Right atrium auricular region (tissue), 2 donors: ENCODE measurements at regions not wholly inside any gene's neighbourhood (a gene's known extent, or its start where the extent isn't known, plus 50 kb on each side); places are given as distances from the start of the nearest gene placed in this dataset.

Source experiments
- DNase-seq: peaks from one replicate; pipeline ENCODE4 v3.0.0-alpha.2; 2019; ENCODE audit warnings: low spot score
- H3K27ac ChIP-seq, 2 donors: fragments of 200-600 bp; sonication (generic); 1 replicate in 1 of 2; 2 replicates in 1 of 2; pipeline ENCODE4 v1.5.1; 2016 to 2019
- H3K27me3 ChIP-seq, 2 donors: fragments of 200-600 bp; sonication (generic); one replicate each; pipeline versions ENCODE4 v1.5.1 to v1.6.0; 2017 to 2019
- H3K36me3 ChIP-seq: fragments of 200-600 bp; sonication (generic); one replicate; pipeline ENCODE4 v1.5.1; 2016
- H3K4me1 ChIP-seq, 2 donors: fragments of 200-600 bp; sonication (generic); one replicate each; pipeline versions ENCODE4 v1.5.1 to v1.6.0; 2017 to 2019
- H3K4me3 ChIP-seq, 2 donors: fragments of 200-600 bp; sonication (generic); 1 replicate in 1 of 2; 2 replicates in 1 of 2; pipeline ENCODE4 v1.5.1; 2017 to 2019; ENCODE audit warnings: mild to moderate bottlenecking in 1 of 2, moderate library complexity in 1 of 2
- H3K9me3 ChIP-seq, 2 donors: fragments of 200-600 bp; sonication (generic); one replicate each; pipeline ENCODE4 v1.5.1; 2019
- CTCF ChIP-seq, 2 donors: fragments of 200-600 bp; sonication (generic); IDR thresholded peaks; one replicate each; pipeline ENCODE4 v1.5.1; 2019; ENCODE audit warnings: antibody characterized with exemption in 2 of 2

GRCh38 chr2:18677280-18677679 lies 87.9 kb upstream of the NT5C1B start:
- no peaks in the 10 kb centered on the region for H3K4me1 ChIP-seq
- no peaks in the 10 kb centered on the region for H3K27me3 ChIP-seq
- no peak overlapping the region for H3K27ac ChIP-seq
- no peak overlapping the region for H3K4me3 ChIP-seq
- DNase-seq: no peak
- H3K9me3 ChIP-seq: peaks cover 0 to 18% of the 10 kb centered on the region in 2 donors
- no peak for TF ChIP-seq CTCF (IDR thresholded peaks at IDR 0.05)
- H3K36me3 ChIP-seq: no peaks in the 10 kb centered on the region

GRCh38 chr2:18674309-18674708 lies 84.9 kb upstream of the NT5C1B start:
- Histone ChIP-seq H3K27me3 (no peaks in the 10 kb centered on the region), H3K9me3 (peaks cover 0 to 18% of the 10 kb centered on the region in 2 donors), H3K4me3 (no peak overlapping the region), H3K27ac (no peak overlapping the region), H3K36me3 (no peaks in the 10 kb centered on the region), H3K4me1 (no peaks in the 10 kb centered on the region)
- TF ChIP-seq CTCF (IDR thresholded peaks at IDR 0.05): no peak
- DNase-seq: no peak

- Histone ChIP-seq H3K4me3 (no peak overlapping the region), H3K27me3 (no peaks in the 10 kb centered on the region)
- TF ChIP-seq CTCF (IDR thresholded peaks at IDR 0.05): no peak
Observed at GRCh38 chr2:18671363-18671762, 82.0 kb upstream of the NT5C1B start.

GRCh38 chr2:18668221-18668620 lies 78.9 kb upstream of the NT5C1B start:
- Histone ChIP-seq H3K27me3 (no peaks in the 10 kb centered on the region), H3K4me3 (no peak overlapping the region), H3K9me3 (peaks cover 0 to under 1% of the 10 kb centered on the region in 2 donors), H3K27ac (no peak overlapping the region), H3K4me1 (no peaks in the 10 kb centered on the region), H3K36me3 (no peaks in the 10 kb centered on the region)
- DNase-seq: no peak
- no peak for TF ChIP-seq CTCF (IDR thresholded peaks at IDR 0.05)

More at GRCh38 chr2:18671363-18671762, 82.0 kb upstream of the NT5C1B start:
- DNase-seq: no peak
- no peak overlapping the region for H3K27ac ChIP-seq
- H3K9me3 ChIP-seq: peaks cover 0 to 18% of the 10 kb centered on the region in 2 donors
- no peaks in the 10 kb centered on the region for H3K4me1 ChIP-seq
- no peaks in the 10 kb centered on the region for H3K36me3 ChIP-seq

GRCh38 chr2:18664421-18664820 lies 75.1 kb upstream of the NT5C1B start:
- Histone ChIP-seq H3K4me3 (no peak overlapping the region), H3K27ac (no peak overlapping the region), H3K27me3 (no peaks in the 10 kb centered on the region), H3K36me3 (no peaks in the 10 kb centered on the region), H3K9me3 (no peaks in the 10 kb centered on the region), H3K4me1 (no peaks in the 10 kb centered on the region)
- no peak for TF ChIP-seq CTCF (IDR thresholded peaks at IDR 0.05)
- no peak for DNase-seq

GRCh38 chr2:18663861-18664260 lies 74.5 kb upstream of the NT5C1B start:
- no peaks in the 10 kb centered on the region for H3K36me3 ChIP-seq
- no peaks in the 10 kb centered on the region for H3K9me3 ChIP-seq
- DNase-seq: no peak
- no peak for TF ChIP-seq CTCF (IDR thresholded peaks at IDR 0.05)
- H3K27me3 ChIP-seq: no peaks in the 10 kb centered on the region
- no peak overlapping the region for H3K4me3 ChIP-seq
- H3K4me1 ChIP-seq: no peaks in the 10 kb centered on the region
- H3K27ac ChIP-seq: no peak overlapping the region
